Cerebellar nuclear complex (tissue), 1 donor: ENCODE measurements at regions not wholly inside any gene's neighbourhood (a gene's known extent, or its start where the extent isn't known, plus 50 kb on each side); places are given as distances from the start of the nearest gene placed in this dataset.

Experiments
- DNase-seq, 2 experiments: peaks; one replicate each; lab custom pipeline; 2025; lab: John Stamatoyannopoulos, UW

- DNase-seq = no peak
Observed at GRCh38 chr3:159929171-159930141, 59.2 kb upstream of the IL12A start.

GRCh38 chr3:159934216-159934615 lies 54.4 kb upstream of the IL12A start:
- no peak for DNase-seq

GRCh38 chr3:159936541-159936940 lies 52.1 kb upstream of the IL12A start:
- no peak for DNase-seq

GRCh38 chr3:159937561-159938166 lies 51.0 kb upstream of the IL12A start:
- DNase-seq = no peak

- no peak for DNase-seq
Observed at GRCh38 chr3:159938714-159939113, 49.9 kb upstream of the IL12A start.
